Duodenal mucosa (tissue), 2 donors: ENCODE measurements at regions not wholly inside any gene's neighbourhood (a gene's known extent, or its start where the extent isn't known, plus 50 kb on each side); places are given as distances from the start of the nearest gene placed in this dataset.

Experiments
- H3K27ac ChIP-seq: one replicate; pipeline ENCODE4 v1.7.0; 2013; ENCODE audit warnings: low read depth, low read length
- H3K27me3 ChIP-seq, 2 donors: one replicate each; pipeline ENCODE4 v1.7.0; 2013; ENCODE audit warnings: low read length in 2 of 2, control low read depth in 1 of 2; ENCODE audit not compliant: insufficient read depth in 2 of 2, control insufficient read depth in 1 of 2
- H3K36me3 ChIP-seq, 2 donors: one replicate each; pipeline ENCODE4 v1.7.0; 2013; ENCODE audit warnings: low read length in 2 of 2, control low read depth in 1 of 2; ENCODE audit not compliant: insufficient read depth in 2 of 2, control insufficient read depth in 1 of 2
- H3K4me1 ChIP-seq, 2 donors: one replicate each; pipeline ENCODE4 v1.7.0; 2013; ENCODE audit warnings: low read length in 2 of 2, control low read depth in 1 of 2; ENCODE audit not compliant: insufficient read depth in 2 of 2, control insufficient read depth in 1 of 2
- H3K4me3 ChIP-seq, 2 donors: one replicate each; pipeline ENCODE4 v1.7.0; 2013; ENCODE audit warnings: low read length in 2 of 2, low read depth in 1 of 2
- H3K9ac ChIP-seq, 2 donors: one replicate each; pipeline ENCODE4 v1.7.0; 2013; ENCODE audit warnings: low read length in 2 of 2, low read depth in 1 of 2
- H3K9me3 ChIP-seq, 2 donors: one replicate each; pipeline ENCODE4 v1.7.0; 2013; ENCODE audit warnings: low read length in 2 of 2, control low read depth in 1 of 2; ENCODE audit not compliant: control insufficient read depth in 1 of 2

DNA sequence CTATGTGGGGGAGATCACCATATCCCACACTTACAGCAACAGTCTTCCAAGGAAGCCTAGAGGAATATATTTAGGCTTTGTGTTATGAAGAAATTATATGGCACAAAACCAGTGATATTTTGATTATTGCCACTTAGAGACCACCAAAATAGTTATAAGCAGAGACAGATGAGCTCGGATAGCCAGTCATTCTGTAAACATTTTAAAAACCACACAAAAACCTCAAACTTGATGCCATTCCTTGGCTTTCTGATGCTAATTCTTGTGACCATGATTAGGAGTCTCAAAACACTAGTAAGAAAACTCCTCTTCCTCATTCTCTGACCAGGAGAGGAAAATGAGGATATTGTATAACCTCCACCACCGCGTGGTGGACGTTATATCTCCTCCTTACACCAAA, 496.4 kb downstream of the FOXO1 start:
- Histone ChIP-seq H3K36me3 (no peaks in the 10 kb centered on the region), H3K4me1 (no peaks in the 10 kb centered on the region), H3K4me3 (no peak overlapping the region), H3K27me3 (peaks cover 21 to 47% of the 10 kb centered on the region in 2 donors), H3K9ac (no peak overlapping the region), H3K9me3 (no peaks in the 10 kb centered on the region), H3K27ac (no peak overlapping the region)

DNA sequence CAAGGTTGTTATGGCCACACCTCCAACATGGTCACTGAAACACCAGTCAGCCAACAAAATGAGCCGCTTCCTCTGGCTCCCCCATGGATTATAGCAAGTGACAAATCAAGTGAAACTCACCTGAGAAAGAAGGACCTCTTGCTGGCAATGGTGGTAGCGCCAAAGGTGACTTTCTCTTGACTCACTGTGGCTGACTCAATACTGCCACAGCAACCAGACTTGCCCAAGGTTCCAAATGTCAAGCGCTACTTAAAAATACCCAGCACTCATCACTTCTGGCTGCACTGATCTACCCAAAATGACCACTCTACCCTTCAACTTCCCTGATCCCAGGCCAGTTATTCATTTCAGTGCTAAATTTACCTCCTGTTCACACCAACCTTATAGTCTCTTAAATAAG, 495.5 kb downstream of the FOXO1 start:
- Histone ChIP-seq H3K27me3 (peaks cover 21 to 47% of the 10 kb centered on the region in 2 donors), H3K9me3 (no peaks in the 10 kb centered on the region), H3K27ac (no peak overlapping the region), H3K9ac (no peak overlapping the region), H3K4me1 (no peaks in the 10 kb centered on the region), H3K36me3 (no peaks in the 10 kb centered on the region), H3K4me3 (no peak overlapping the region)

DNA sequence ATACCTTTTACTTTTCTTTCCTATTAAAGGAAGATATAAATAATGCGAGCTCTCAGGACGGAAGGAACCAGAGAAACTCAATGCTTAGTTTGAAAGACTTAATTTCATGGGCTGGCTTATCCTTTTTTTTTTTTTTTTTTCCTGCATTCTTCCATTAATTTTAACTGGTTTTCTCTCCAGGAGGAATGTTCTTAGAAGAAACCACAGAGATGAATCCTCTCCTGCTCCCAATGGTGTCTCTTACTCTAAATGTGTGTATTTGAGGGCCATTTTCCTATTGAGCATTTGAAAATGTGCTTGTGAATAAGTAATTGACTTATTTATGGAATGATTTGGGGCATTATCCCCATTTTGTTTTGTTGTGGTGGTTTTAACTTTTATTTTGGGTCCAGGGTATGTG, 494.9 kb downstream of the FOXO1 start:
- Histone ChIP-seq H3K9ac (no peak overlapping the region), H3K4me1 (no peaks in the 10 kb centered on the region), H3K27ac (no peak overlapping the region), H3K36me3 (no peaks in the 10 kb centered on the region), H3K9me3 (no peaks in the 10 kb centered on the region), H3K27me3 (peaks cover 21 to 42% of the 10 kb centered on the region in 2 donors), H3K4me3 (no peak overlapping the region)

DNA sequence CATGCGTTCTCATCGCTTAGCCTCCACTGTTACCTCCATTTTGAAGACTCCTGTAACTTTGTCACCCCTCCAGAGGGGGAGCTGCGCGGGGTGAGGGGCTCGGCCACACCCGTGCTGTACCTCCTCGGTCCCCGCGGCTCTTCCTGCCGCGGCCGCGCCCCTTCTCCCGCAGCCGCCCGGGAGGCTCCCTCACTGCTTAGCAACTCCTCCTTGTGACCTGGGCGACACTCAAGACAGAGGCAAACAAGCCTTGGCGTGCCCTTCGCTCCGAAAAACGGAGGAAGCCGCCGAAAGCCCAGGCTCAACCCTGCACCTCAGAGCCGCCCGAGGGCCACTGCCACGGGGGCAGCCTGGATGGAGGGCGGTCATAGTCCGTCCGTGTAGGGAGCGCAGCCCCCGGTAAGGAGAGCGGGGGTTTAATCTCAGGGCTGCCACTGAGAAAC, 494.3 kb downstream of the FOXO1 start:
- Histone ChIP-seq H3K4me1 (no peaks in the 10 kb centered on the region), H3K27me3 (peaks cover 21 to 42% of the 10 kb centered on the region in 2 donors), H3K9me3 (no peaks in the 10 kb centered on the region), H3K27ac (no peak overlapping the region), H3K36me3 (no peaks in the 10 kb centered on the region), H3K9ac (no peak overlapping the region), H3K4me3 (no peak overlapping the region)

DNA sequence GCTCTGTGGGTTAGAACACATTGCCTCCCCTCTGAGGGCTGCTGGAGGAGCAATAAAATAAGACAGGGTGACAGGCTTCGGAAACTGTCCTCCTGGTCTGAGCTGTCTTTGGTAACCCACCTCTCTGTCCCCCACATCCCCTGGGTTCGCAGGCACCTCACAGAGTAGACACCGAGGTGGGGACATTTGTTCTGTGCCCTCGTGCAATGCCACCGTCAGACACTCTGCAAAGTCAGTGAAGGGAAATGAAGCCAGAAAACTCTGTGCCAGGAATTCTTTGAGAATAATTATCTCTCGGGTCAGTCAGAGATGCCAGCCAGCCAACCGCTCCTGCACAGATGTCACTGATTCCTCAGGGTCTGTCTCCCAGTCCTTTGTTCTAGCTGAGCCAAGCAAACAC, 493.6 kb downstream of the FOXO1 start:
- H3K27ac ChIP-seq = no peak overlapping the region
- no peak overlapping the region for H3K4me3 ChIP-seq

DNA sequence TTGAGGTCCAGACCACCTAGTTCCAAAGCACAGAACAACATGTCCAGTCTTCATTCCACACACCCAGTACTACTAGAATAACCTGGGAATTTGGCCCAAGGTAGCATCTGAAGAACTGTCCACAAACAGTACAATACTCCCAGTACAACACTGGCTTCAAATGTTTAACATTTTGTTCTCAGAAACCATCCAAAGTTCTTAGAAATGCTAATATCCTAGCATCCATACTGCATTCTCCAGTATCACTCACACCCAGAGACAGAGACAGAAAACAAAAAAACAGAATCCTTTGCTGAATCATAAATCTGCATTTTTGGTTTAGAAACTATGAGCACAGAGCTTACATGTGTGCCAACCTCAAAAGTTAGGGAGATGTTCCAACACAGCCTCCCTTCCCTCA, 490.8 kb downstream of the FOXO1 start:
- Histone ChIP-seq H3K27ac (no peak overlapping the region), H3K27me3 (peaks cover 12 to 26% of the 10 kb centered on the region in 2 donors), H3K4me3 (no peak overlapping the region), H3K9ac (no peak overlapping the region), H3K9me3 (no peaks in the 10 kb centered on the region), H3K36me3 (no peaks in the 10 kb centered on the region), H3K4me1 (no peaks in the 10 kb centered on the region)

More for the DNA sequence above, 493.6 kb downstream of the FOXO1 start:
- Histone ChIP-seq H3K36me3 (no peaks in the 10 kb centered on the region), H3K4me1 (no peaks in the 10 kb centered on the region), H3K9me3 (no peaks in the 10 kb centered on the region), H3K9ac (no peak overlapping the region), H3K27me3 (peaks cover 21 to 42% of the 10 kb centered on the region in 2 donors)

DNA sequence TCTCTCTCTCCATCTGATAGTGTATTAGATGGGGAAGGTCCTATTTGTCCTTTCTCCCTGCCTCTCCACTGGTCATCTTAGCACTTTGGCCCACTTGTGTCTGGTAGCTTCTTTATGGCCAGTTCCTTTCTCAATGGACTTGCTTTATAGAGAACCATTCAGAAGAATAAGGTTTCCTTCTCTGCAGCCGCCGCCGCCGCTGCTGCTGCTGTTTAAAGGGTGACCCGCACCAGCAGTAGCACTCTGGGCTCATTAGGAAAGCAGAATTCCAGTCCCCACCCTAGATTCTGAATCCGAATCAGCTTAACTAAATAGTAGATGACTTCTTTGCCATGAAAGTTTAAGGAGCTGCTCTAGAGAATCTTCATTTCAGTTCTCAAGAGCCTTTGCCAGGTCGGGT, 490.2 kb downstream of the FOXO1 start:
- H3K27me3 ChIP-seq = peaks cover 12 to 26% of the 10 kb centered on the region in 2 donors
- H3K4me3 ChIP-seq = no peak overlapping the region
- H3K27ac ChIP-seq = no peak overlapping the region
- H3K9ac ChIP-seq = no peak overlapping the region
- no peaks in the 10 kb centered on the region for H3K36me3 ChIP-seq
- no peaks in the 10 kb centered on the region for H3K9me3 ChIP-seq
- peaks cover 0 to 3% of the 10 kb centered on the region in 2 donors for H3K4me1 ChIP-seq

DNA sequence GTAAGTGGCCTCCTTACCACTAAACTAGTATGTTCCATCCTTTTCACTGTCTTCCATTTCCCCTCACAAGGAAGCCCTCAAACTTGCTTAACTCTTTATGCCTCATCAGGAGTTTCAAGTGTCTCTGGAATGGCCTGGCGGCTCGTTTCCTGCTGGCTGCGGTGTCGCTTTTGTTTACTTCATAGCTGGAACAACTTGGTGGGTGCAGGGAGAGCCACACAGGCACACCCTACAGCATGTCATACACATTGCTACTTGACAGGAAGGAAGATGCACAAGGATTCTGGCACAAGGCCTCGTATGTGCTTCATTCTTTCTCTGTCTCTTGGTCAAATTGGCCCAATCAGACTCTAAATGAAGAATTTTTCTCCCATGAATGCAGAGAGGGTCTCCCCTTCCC, 488.3 kb downstream of the FOXO1 start:
- Histone ChIP-seq H3K36me3 (no peaks in the 10 kb centered on the region), H3K9ac (no peak overlapping the region), H3K27ac (no peak overlapping the region), H3K27me3 (peaks cover 0 to 10% of the 10 kb centered on the region in 2 donors), H3K9me3 (no peaks in the 10 kb centered on the region), H3K4me3 (no peak overlapping the region), H3K4me1 (peaks cover 0 to 7% of the 10 kb centered on the region in 2 donors)

DNA sequence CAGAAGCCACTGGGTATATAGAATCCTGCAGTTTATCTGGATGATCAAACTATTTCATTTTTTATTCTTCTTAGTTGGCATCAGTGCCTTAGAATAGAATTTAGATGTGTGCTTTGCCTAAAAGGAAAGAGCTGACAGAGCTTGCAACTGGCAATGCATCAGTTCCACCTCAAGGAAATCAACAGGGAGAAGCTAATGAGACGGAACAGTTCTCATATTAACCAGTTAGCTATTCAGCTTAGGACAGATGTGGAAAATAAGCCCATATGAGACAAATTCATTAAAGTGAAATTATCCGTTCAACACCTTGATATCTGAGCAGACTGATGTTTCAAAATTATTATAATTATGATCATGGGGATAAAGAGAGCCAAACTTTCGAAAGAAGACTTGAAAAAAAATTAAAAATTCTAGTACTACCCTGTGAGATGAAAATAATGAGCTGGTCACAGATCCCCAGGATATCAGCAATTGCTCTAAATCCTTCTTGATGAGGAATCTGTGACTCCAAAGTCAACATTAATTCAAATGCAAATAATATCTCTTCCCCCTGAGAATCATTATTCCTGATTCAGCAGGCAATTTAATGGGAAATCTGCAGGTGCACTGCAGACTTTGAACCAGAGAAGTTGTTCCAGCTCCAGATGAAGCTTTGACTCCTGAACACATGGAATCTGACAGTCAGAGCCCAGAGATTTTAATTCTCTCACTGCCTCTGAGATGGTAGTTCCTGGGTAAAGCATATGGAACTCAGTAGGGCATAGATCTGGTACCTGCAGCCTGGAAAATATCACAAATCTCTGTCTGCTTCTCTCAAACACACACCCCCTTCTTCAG, 486.8 kb downstream of the FOXO1 start:
- no peak overlapping the region for H3K9ac ChIP-seq
- H3K9me3 ChIP-seq = no peaks in the 10 kb centered on the region

DNA sequence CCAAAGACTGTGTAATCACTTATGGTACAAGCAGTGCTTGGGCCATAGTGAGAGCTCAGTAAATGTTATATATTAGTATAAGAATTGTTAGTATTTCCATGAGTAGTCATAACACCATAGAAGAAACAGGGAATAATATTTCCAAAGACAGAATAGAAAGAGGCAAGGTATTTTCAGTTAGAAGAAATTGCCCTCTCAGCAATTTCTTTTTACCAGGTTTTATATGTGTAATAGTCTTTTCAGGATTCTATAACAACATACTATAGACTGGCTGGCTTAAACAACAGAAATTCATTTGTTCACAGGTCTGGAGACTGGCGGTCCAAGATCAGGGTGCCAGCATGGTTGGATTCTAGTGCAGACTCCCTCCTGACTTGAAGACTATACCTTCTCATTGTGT, 485.7 kb downstream of the FOXO1 start:
- no peak overlapping the region for H3K4me3 ChIP-seq
- H3K9me3 ChIP-seq = no peaks in the 10 kb centered on the region
- H3K9ac ChIP-seq = no peak overlapping the region
- H3K27ac ChIP-seq = no peak overlapping the region
- peaks cover 0 to 7% of the 10 kb centered on the region in 2 donors for H3K4me1 ChIP-seq
- no peaks in the 10 kb centered on the region for H3K27me3 ChIP-seq
- H3K36me3 ChIP-seq = no peaks in the 10 kb centered on the region

More for the DNA sequence above, 486.8 kb downstream of the FOXO1 start:
- H3K36me3 ChIP-seq = no peaks in the 10 kb centered on the region
- H3K4me1 ChIP-seq = peaks cover 0 to 7% of the 10 kb centered on the region in 2 donors
- no peak overlapping the region for H3K4me3 ChIP-seq
- no peak overlapping the region for H3K27ac ChIP-seq
- peaks cover 0 to 3% of the 10 kb centered on the region in 2 donors for H3K27me3 ChIP-seq
